PC-9 (cell line): ENCODE measurements at regions not wholly inside any gene's neighbourhood (a gene's known extent, or its start where the extent isn't known, plus 50 kb on each side); places are given as distances from the start of the nearest gene placed in this dataset.

Experiments used
- CTCF ChIP-seq: fragments of 200-600 bp; sonication (generic); conservative IDR thresholded peaks from 2 replicates; pipeline ENCODE4 v1.6.1; 2017; ENCODE audit warnings: mixed run types, antibody characterized with exemption, mild to moderate bottlenecking, moderate library complexity
- EZH2 ChIP-seq: fragments of 200-600 bp; sonication (generic); IDR thresholded peaks from 2 replicates; pipeline ENCODE4 v1.8.0; 2017; ENCODE audit warnings: antibody characterized with exemption, low read depth

DNA sequence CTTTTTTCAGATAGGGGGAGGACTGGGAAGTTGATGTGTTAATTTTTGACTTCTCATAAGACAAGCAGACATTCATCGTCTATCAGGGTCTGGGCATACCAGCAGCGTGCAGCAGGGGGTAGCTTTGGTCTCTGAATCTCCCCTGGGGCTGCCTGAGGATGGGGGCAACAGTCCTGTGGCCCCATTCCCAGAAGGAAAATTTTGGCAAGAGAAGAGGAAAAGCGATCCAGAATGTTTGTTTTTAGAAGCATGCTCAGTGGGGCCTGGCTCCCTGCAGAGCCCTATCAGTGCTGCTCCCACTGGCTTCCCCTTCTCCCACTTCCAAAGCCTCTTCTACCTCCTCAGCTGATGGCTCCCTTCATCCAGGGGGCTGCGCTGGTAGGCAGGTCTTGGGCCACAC lies 194.8 kb upstream of the IL12B start:
- TF ChIP-seq CTCF (no peak), EZH2 (no peak)
